ENCODE measurements at regions not wholly inside any gene's neighbourhood (a gene's known extent, or its start where the extent isn't known, plus 50 kb on each side); places are given as distances from the start of the nearest gene placed in this dataset.

GRCh38 chr11:45463541-45463940 is 177.4 kb upstream of the SYT13 start:
- H2AFZ ChIP-seq (replicated peaks; ENCODE audit: low read length, poor library complexity), result no peak overlapping the region
- no peak overlapping the region for H2BK5ac ChIP-seq (ENCODE audit: low read depth, low read length, poor library complexity, severe bottlenecking)
- POLR2A ChIA-PET (ENCODE audit: unreplicated experiment), result no interaction called here
- no peak overlapping the region for H2BK120ac ChIP-seq (ENCODE audit: low read depth, low read length)
- H4K5ac ChIP-seq (ENCODE audit: low read depth, low read length), result no peak overlapping the region
- no peak for DNase-seq
- H3K56ac ChIP-seq (ENCODE audit: extremely low read depth, insufficient read depth, low read length), result no peak overlapping the region
- ATAC-seq (ENCODE audit: low read depth), result no peak
- H2BK20ac ChIP-seq (ENCODE audit: low read depth, low read length), result no peak overlapping the region
- no TSS peak for BruUV-seq (replicated peaks)
- H3K4ac ChIP-seq (ENCODE audit: low read depth, low read length), result no peak overlapping the region
- H3K18ac ChIP-seq (ENCODE audit: low read depth, low read length), result no peak overlapping the region
- H4K91ac ChIP-seq (ENCODE audit: insufficient read depth, low read depth, low read length), result no peak overlapping the region
- no peak overlapping the region for H3K4me3 ChIP-seq (ENCODE audit: insufficient read depth, low read depth, low read length)
- intact Hi-C loops (cut with micrococcal nuclease), result no loop called here
- H3K9ac ChIP-seq (ENCODE audit: low read depth, low read length), result no peak overlapping the region
- H3K36me3 ChIP-seq (ENCODE audit: control insufficient read depth, insufficient read depth, low read length), result no peaks in the 10 kb centered on the region
- H3K9me3 ChIP-seq (ENCODE audit: control insufficient read depth, insufficient read depth, low read length), result no peaks in the 10 kb centered on the region
- H3K27me3 ChIP-seq (ENCODE audit: control insufficient read depth, insufficient read depth, low read length), result no peaks in the 10 kb centered on the region; the same call in 1 of the 2 replicates
- H2BK15ac ChIP-seq (ENCODE audit: low read depth, low read length), result no peak overlapping the region
- H3K23ac ChIP-seq (ENCODE audit: low read depth, low read length), result no peak overlapping the region
- no peak overlapping the region for H3K4me2 ChIP-seq (ENCODE audit: low read depth, low read length)
- dilution Hi-C loops (cut with HindIII; ENCODE audit: low sequenced_read_pairs, unreplicated experiment), result no loop called here
- H3K4me1 ChIP-seq (ENCODE audit: control insufficient read depth, insufficient read depth, low read length), result no peaks in the 10 kb centered on the region
- H3K9me1 ChIP-seq (ENCODE audit: insufficient read depth, low read length), result no peaks in the 10 kb centered on the region
- no peak overlapping the region for H2AK9ac ChIP-seq (replicated peaks; ENCODE audit: low read depth, low read length, poor library complexity)
- no peaks in the 10 kb centered on the region for H3K79me1 ChIP-seq (ENCODE audit: low read depth in 1 of 2, low read length in 2 of 2)
- H3K14ac ChIP-seq (replicated peaks; ENCODE audit: low read depth, low read length), result no peak overlapping the region
- TF ChIP-seq MAZ (IDR thresholded peaks at IDR 0.05; ENCODE audit: borderline replicate concordance, low read depth, low read length) (no peak), RAD21 (IDR thresholded peaks at IDR 0.05; ENCODE audit: low read length) (no peak)
- no peaks in the 10 kb centered on the region for H4K20me1 ChIP-seq (ENCODE audit: insufficient read depth, low read length)
- WGBS, 2 experiments (ENCODE audit: extremely low coverage in 2 of 2, insufficient read length in 1 of 2), result 100% methylated on average over 1 of the region's 4 CpGs; no CpG with 5 or more reads in 1 of the 2 experiments
- in situ Hi-C loops (cut with MboI; ENCODE audit: low sequenced_read_pairs), result no loop called here
- no peak overlapping the region for H4K8ac ChIP-seq (ENCODE audit: low read depth in 2 of 2, low read length in 2 of 2)
- no peak overlapping the region for H3K27ac ChIP-seq (ENCODE audit: insufficient read depth, low read length)
- no peak overlapping the region for H2AK5ac ChIP-seq (ENCODE audit: low read depth, low read length)
- CTCF ChIA-PET, result no interaction called here

Measured in IMR-90 (cell line).